T-helper 2 cell treated with Interferon-gamma antibody and Interleukin-4, amounts not matched to agents 5 μg/mL and 100 μg/mL, for 36 hours (primary cell): ENCODE measurements at regions not wholly inside any gene's neighbourhood (a gene's known extent, or its start where the extent isn't known, plus 50 kb on each side); places are given as distances from the start of the nearest gene placed in this dataset.
A peak's percentile ranks its signal among the peaks of the same experiment; 100 is the strongest.
"Not testable (repeated sequence)": the region's sequence is repeated elsewhere in the genome, so short reads cannot be mapped to it uniquely, and the experiment has no call there.

Source experiments
- DNase-seq: peaks from one replicate; pipeline ENCODE4 v3.0.0; 2021; ENCODE audit warnings: low spot score
- H3K27ac Mint-ChIP-seq: one replicate; pipeline ENCODE4 v1.8.0; 2021; ENCODE audit warnings: mild to moderate bottlenecking, mixed read lengths
- H3K27me3 Mint-ChIP-seq: one replicate; pipeline ENCODE4 v1.8.0; 2021; ENCODE audit warnings: low read depth, mixed read lengths
- H3K36me3 Mint-ChIP-seq: one replicate; pipeline ENCODE4 v1.8.0; 2021; ENCODE audit warnings: low read depth, mixed read lengths
- H3K4me1 Mint-ChIP-seq: one replicate; pipeline ENCODE4 v1.8.0; 2021; ENCODE audit warnings: low read depth, mixed read lengths
- H3K4me3 Mint-ChIP-seq: one replicate; pipeline ENCODE4 v1.8.0; 2022; ENCODE audit warnings: mild to moderate bottlenecking, moderate library complexity, mixed read lengths
- H3K9me3 Mint-ChIP-seq: one replicate; pipeline ENCODE4 v1.8.0; 2021; ENCODE audit warnings: mixed read lengths

- Mint-ChIP-seq H3K36me3 (no peaks in the 10 kb centered on the region), H3K4me1 (no peaks in the 10 kb centered on the region), H3K27ac (no peak overlapping the region), H3K9me3 (peaks cover 9% of the 10 kb centered on the region), H3K4me3 (no peak overlapping the region), H3K27me3 (peaks cover 3% of the 10 kb centered on the region)
- DNase-seq = no peak
Measured at GRCh38 chr17:5958850-5959249, 111.3 kb upstream of the WSCD1 start.

DNA sequence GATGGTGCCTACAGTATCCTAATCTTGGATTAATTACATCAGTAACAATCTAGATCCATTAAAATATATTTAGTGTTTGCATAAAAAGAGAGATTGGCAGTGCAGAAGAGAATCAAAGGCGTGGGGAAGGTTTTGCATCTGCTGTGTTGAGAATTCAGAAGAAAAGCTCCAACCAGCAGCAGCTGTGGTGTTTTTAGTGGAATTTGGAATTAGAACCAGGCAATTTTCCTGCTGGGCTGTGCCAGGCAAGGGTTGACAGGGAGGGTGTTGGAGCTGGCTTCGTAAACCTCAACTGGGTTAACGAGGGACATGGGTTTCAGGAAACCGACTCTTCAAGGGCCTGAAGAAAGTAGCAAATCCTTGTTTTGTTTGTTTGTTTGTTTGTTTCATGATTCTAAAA, 107.8 kb upstream of the WSCD1 start:
- H3K27me3 Mint-ChIP-seq = peaks cover 3% of the 10 kb centered on the region
- no peaks in the 10 kb centered on the region for H3K4me1 Mint-ChIP-seq
- DNase-seq = no peak
- H3K9me3 Mint-ChIP-seq = no peaks in the 10 kb centered on the region
- no peaks in the 10 kb centered on the region for H3K36me3 Mint-ChIP-seq
- no peak overlapping the region for H3K27ac Mint-ChIP-seq
- H3K4me3 Mint-ChIP-seq = no peak overlapping the region

- Mint-ChIP-seq H3K27ac (no peak overlapping the region), H3K36me3 (no peaks in the 10 kb centered on the region), H3K9me3 (peaks cover 29% of the 10 kb centered on the region), H3K4me1 (no peaks in the 10 kb centered on the region), H3K27me3 (no peaks in the 10 kb centered on the region), H3K4me3 (no peak overlapping the region)
- DNase-seq = no peak
Measured at GRCh38 chr17:5971969-5972368, 98.2 kb upstream of the WSCD1 start.

- no peak for DNase-seq
- no peaks in the 10 kb centered on the region for H3K27me3 Mint-ChIP-seq
- no peaks in the 10 kb centered on the region for H3K36me3 Mint-ChIP-seq
- peaks cover 23% of the 10 kb centered on the region for H3K9me3 Mint-ChIP-seq
- no peak overlapping the region for H3K27ac Mint-ChIP-seq
- H3K4me1 Mint-ChIP-seq = no peaks in the 10 kb centered on the region
- no peak overlapping the region for H3K4me3 Mint-ChIP-seq
Measured at GRCh38 chr17:5973410-5973809, 96.8 kb upstream of the WSCD1 start.

- Mint-ChIP-seq H3K27ac (no peak overlapping the region), H3K36me3 (no peaks in the 10 kb centered on the region), H3K4me1 (no peaks in the 10 kb centered on the region), H3K9me3 (peaks cover 12% of the 10 kb centered on the region), H3K4me3 (no peak overlapping the region), H3K27me3 (no peaks in the 10 kb centered on the region)
- DNase-seq = no peak
Measured at GRCh38 chr17:5975661-5976060, 94.5 kb upstream of the WSCD1 start.

- H3K27ac Mint-ChIP-seq = no peak overlapping the region
- peaks cover 12% of the 10 kb centered on the region for H3K9me3 Mint-ChIP-seq
- H3K36me3 Mint-ChIP-seq = no peaks in the 10 kb centered on the region
- no peaks in the 10 kb centered on the region for H3K27me3 Mint-ChIP-seq
- H3K4me1 Mint-ChIP-seq = no peaks in the 10 kb centered on the region
- DNase-seq = no peak
- H3K4me3 Mint-ChIP-seq = no peak overlapping the region
Measured at GRCh38 chr17:5976251-5976650, 93.9 kb upstream of the WSCD1 start.

DNA sequence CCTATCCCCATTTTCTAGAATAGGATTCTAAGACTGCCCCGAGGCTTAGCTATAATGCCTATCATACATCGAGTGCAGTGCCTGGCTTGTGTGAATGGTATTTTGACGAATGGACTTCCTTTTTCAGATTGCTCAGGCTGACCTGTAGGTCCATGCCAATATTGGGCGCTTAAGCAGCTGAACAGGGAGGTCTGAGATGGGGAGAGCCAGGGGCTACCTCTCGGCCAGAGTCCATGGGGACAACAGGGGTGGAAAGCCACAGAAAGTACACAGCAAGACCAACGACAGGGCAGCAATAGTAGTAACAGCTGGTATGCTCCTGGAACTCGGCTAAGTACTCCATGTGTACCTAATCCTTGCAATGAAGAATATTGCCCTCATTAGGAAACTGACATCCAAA, 91.7 kb upstream of the WSCD1 start:
- Mint-ChIP-seq H3K27ac (no peak overlapping the region), H3K9me3 (peaks cover 6% of the 10 kb centered on the region), H3K27me3 (no peaks in the 10 kb centered on the region), H3K4me3 (no peak overlapping the region), H3K36me3 (no peaks in the 10 kb centered on the region), H3K4me1 (no peaks in the 10 kb centered on the region)
- no peak for DNase-seq

DNA sequence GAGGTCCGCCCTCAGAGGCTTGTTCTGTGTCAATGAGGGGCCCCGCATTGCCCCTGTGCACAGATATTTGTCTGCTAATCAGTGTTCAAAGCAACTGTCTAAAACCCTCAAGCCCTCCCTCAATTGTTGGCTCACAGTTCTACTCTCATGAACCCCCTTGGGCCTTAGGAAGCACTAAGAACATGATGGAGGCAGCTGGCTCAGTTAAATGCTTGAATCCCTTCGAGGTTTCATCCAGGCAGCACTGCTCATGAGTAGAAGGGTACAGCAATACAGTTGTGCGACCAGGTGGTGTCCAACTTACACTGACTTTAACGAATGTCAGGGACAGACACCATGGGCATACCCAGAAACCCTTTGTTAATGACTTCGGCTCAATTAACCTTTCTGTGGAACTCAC, 89.2 kb upstream of the WSCD1 start:
- H3K36me3 Mint-ChIP-seq = no peaks in the 10 kb centered on the region
- H3K27ac Mint-ChIP-seq = no peak overlapping the region
- no peaks in the 10 kb centered on the region for H3K4me1 Mint-ChIP-seq
- no peak overlapping the region for H3K4me3 Mint-ChIP-seq
- H3K9me3 Mint-ChIP-seq = no peaks in the 10 kb centered on the region
- no peaks in the 10 kb centered on the region for H3K27me3 Mint-ChIP-seq
- DNase-seq = no peak

GRCh38 chr17:5986644-5987043, 83.5 kb upstream of the WSCD1 start:
- H3K36me3 Mint-ChIP-seq = no peaks in the 10 kb centered on the region
- H3K4me1 Mint-ChIP-seq = no peaks in the 10 kb centered on the region
- no peaks in the 10 kb centered on the region for H3K9me3 Mint-ChIP-seq
- peaks cover 6% of the 10 kb centered on the region for H3K27me3 Mint-ChIP-seq
- no peak overlapping the region for H3K27ac Mint-ChIP-seq
- H3K4me3 Mint-ChIP-seq = no peak overlapping the region
- no peak for DNase-seq

- DNase-seq = no peak
- H3K27ac Mint-ChIP-seq = no peak overlapping the region
Measured at GRCh38 chr17:6000426-6000825, 69.8 kb upstream of the WSCD1 start.

GRCh38 chr17:6003221-6003620, 67.0 kb upstream of the WSCD1 start:
- not testable (repeated sequence) for H3K27me3 Mint-ChIP-seq, H3K9me3 Mint-ChIP-seq, H3K36me3 Mint-ChIP-seq, H3K4me3 Mint-ChIP-seq, H3K4me1 Mint-ChIP-seq, DNase-seq, H3K27ac Mint-ChIP-seq

More at GRCh38 chr17:6000426-6000825, 69.8 kb upstream of the WSCD1 start:
- H3K9me3 Mint-ChIP-seq = no peaks in the 10 kb centered on the region
- H3K4me3 Mint-ChIP-seq = no peak overlapping the region
- peaks cover 2% of the 10 kb centered on the region for H3K27me3 Mint-ChIP-seq
- no peaks in the 10 kb centered on the region for H3K4me1 Mint-ChIP-seq
- H3K36me3 Mint-ChIP-seq = no peaks in the 10 kb centered on the region

DNA sequence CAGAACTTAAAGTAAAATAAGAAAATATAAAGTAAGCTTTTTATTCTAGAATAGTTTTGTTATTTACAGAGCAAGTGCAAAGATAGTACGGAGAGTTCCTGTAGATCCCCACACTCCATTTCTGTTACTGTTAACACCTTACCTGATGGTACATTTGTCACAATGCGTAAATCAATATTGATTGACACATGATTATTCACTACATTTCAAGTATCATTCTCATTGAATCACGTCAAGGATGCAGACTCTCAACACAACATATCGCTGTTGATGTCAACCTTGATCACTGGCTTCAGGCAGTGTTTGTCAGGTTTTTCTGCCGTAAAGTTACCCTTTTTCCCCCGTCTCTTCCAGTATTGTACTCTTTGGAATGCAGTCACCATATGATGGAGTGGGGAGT, 64.2 kb upstream of the WSCD1 start:
- no peak overlapping the region for H3K4me3 Mint-ChIP-seq
- H3K4me1 Mint-ChIP-seq = no peaks in the 10 kb centered on the region
- no peaks in the 10 kb centered on the region for H3K36me3 Mint-ChIP-seq
- H3K27ac Mint-ChIP-seq = no peak overlapping the region
- no peak for DNase-seq
- peaks cover 2% of the 10 kb centered on the region for H3K27me3 Mint-ChIP-seq
- H3K9me3 Mint-ChIP-seq = no peaks in the 10 kb centered on the region

- Mint-ChIP-seq H3K9me3 (no peaks in the 10 kb centered on the region), H3K27me3 (peaks cover 2% of the 10 kb centered on the region), H3K4me1 (no peaks in the 10 kb centered on the region), H3K36me3 (no peaks in the 10 kb centered on the region), H3K27ac (no peak overlapping the region), H3K4me3 (no peak overlapping the region)
- no peak for DNase-seq
Measured at GRCh38 chr17:6011206-6011605, 59.0 kb upstream of the WSCD1 start.

- H3K4me1 Mint-ChIP-seq = no peaks in the 10 kb centered on the region
- peaks cover 7% of the 10 kb centered on the region for H3K27me3 Mint-ChIP-seq
- no peaks in the 10 kb centered on the region for H3K9me3 Mint-ChIP-seq
- no peaks in the 10 kb centered on the region for H3K36me3 Mint-ChIP-seq
- no peak overlapping the region for H3K27ac Mint-ChIP-seq
- H3K4me3 Mint-ChIP-seq = no peak overlapping the region
- no peak for DNase-seq
Measured at GRCh38 chr17:6018788-6019187, 51.4 kb upstream of the WSCD1 start.

DNA sequence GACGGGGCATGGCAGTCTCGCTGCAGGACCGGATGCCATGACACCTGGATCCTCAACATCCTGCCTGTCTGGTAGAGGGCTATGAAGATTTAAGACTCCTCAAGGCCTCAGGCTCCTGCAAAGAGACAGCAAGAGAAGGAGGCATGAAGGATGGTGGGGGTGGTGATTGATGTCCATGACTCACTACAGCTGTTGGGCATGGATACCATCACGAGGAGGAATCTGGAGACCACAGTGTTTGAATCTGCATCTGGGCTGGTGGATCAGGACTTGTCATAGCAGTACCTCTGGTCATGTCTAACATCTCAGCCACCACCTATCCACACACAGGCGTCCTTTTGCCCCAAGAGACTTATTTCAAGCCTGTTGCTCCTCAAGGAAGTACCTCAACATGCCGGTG, 50.2 kb upstream of the WSCD1 start:
- H3K4me3 Mint-ChIP-seq = no peak overlapping the region
- DNase-seq = peak; percentile 31
- H3K4me1 Mint-ChIP-seq = no peaks in the 10 kb centered on the region
- H3K27ac Mint-ChIP-seq = no peak overlapping the region
- H3K9me3 Mint-ChIP-seq = no peaks in the 10 kb centered on the region
- H3K36me3 Mint-ChIP-seq = no peaks in the 10 kb centered on the region
- H3K27me3 Mint-ChIP-seq = peaks cover 4% of the 10 kb centered on the region
